Rectal smooth muscle tissue (tissue), 1 donor: ENCODE measurements at regions not wholly inside any gene's neighbourhood (a gene's known extent, or its start where the extent isn't known, plus 50 kb on each side); places are given as distances from the start of the nearest gene placed in this dataset.
"Not testable (repeated sequence)": the region's sequence is repeated elsewhere in the genome, so short reads cannot be mapped to it uniquely, and the experiment has no call there.

Experiments
- H3K27ac ChIP-seq: one replicate; pipeline ENCODE4 v1.7.0; 2013; ENCODE audit warnings: low read depth, low read length, inconsistent platforms
- H3K27me3 ChIP-seq: one replicate; pipeline ENCODE4 v1.7.0; 2013; ENCODE audit warnings: low read length; ENCODE audit not compliant: control insufficient read depth, insufficient read depth
- H3K36me3 ChIP-seq: one replicate; pipeline ENCODE4 v1.7.0; 2013; ENCODE audit warnings: low read length; ENCODE audit not compliant: control insufficient read depth, insufficient read depth
- H3K4me1 ChIP-seq: one replicate; pipeline ENCODE4 v1.7.0; 2013; ENCODE audit warnings: low read length; ENCODE audit not compliant: control insufficient read depth, insufficient read depth
- H3K4me3 ChIP-seq: one replicate; pipeline ENCODE4 v1.7.0; 2013; ENCODE audit warnings: low read length
- H3K9ac ChIP-seq: one replicate; pipeline ENCODE4 v1.7.0; 2013; ENCODE audit warnings: low read length

- Histone ChIP-seq H3K27me3 (no peaks in the 10 kb centered on the region), H3K27ac (no peak overlapping the region), H3K4me1 (no peaks in the 10 kb centered on the region), H3K36me3 (no peaks in the 10 kb centered on the region), H3K9ac (no peak overlapping the region), H3K4me3 (no peak overlapping the region)
Observed at GRCh38 chr1:245059806-245060424, 94.9 kb upstream of the KIF26B start.

- no peak overlapping the region for H3K4me3 ChIP-seq
- H3K27me3 ChIP-seq = no peaks in the 10 kb centered on the region
- no peaks in the 10 kb centered on the region for H3K36me3 ChIP-seq
- H3K27ac ChIP-seq = no peak overlapping the region
- H3K9ac ChIP-seq = no peak overlapping the region
- H3K4me1 ChIP-seq = no peaks in the 10 kb centered on the region
Observed at GRCh38 chr1:245058882-245059281, 95.9 kb upstream of the KIF26B start.

DNA sequence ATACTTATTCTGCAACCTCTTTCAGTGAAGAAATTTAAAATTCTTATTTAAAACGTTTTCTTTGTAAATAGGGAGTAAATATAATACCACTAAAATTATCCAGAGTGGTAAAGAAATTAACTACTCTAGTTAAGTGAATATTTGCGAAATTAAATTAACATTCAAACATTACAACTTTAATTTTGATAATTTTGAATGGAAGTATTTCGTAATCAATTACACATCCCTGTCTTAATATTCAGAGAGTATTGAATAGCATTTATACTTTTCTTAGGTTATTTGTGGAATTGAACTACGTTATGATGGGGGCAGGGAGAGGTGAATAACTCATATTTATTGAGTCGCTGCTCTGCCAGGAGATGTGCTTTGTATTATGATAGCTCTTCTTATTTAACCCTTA lies 96.3 kb upstream of the KIF26B start:
- H3K36me3 ChIP-seq = no peaks in the 10 kb centered on the region
- H3K27ac ChIP-seq = no peak overlapping the region
- H3K4me1 ChIP-seq = no peaks in the 10 kb centered on the region
- no peak overlapping the region for H3K4me3 ChIP-seq
- no peaks in the 10 kb centered on the region for H3K27me3 ChIP-seq
- no peak overlapping the region for H3K9ac ChIP-seq

GRCh38 chr1:245056913-245057312 lies 97.9 kb upstream of the KIF26B start:
- Histone ChIP-seq H3K27ac (no peak overlapping the region), H3K9ac (no peak overlapping the region), H3K4me3 (no peak overlapping the region), H3K4me1 (no peaks in the 10 kb centered on the region), H3K36me3 (no peaks in the 10 kb centered on the region), H3K27me3 (no peaks in the 10 kb centered on the region)

GRCh38 chr1:245056296-245056695 lies 98.5 kb upstream of the KIF26B start:
- not testable (repeated sequence) for H3K9ac ChIP-seq, H3K4me1 ChIP-seq, H3K36me3 ChIP-seq, H3K27me3 ChIP-seq, H3K4me3 ChIP-seq, H3K27ac ChIP-seq

DNA sequence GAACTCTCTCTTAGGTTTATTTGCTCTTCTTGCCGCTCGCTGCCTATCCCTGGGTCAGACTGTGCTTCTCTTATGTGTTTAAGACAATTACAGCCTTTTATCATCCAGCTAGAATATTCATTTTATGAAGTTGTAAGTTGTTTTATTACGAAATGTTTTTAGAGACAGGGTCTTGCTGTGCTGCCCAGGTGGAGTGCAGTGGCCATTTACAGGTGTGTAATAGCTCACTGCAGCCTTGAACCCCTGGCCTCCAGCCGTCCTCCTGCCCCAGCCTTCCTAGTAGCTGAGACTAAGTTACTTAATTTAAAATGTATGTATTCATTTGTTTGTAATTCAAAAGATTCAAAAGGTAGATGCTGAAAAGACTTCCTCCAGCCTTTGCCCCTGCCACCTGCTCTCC lies 99.0 kb upstream of the KIF26B start:
- Histone ChIP-seq H3K36me3 (no peaks in the 10 kb centered on the region), H3K4me3 (no peak overlapping the region), H3K27ac (no peak overlapping the region), H3K9ac (no peak overlapping the region), H3K27me3 (no peaks in the 10 kb centered on the region), H3K4me1 (no peaks in the 10 kb centered on the region)

GRCh38 chr1:245054507-245055270 lies 100.1 kb upstream of the KIF26B start:
- H3K27ac ChIP-seq = no peak overlapping the region
- H3K9ac ChIP-seq = no peak overlapping the region
- no peaks in the 10 kb centered on the region for H3K36me3 ChIP-seq
- no peaks in the 10 kb centered on the region for H3K27me3 ChIP-seq
- H3K4me3 ChIP-seq = no peak overlapping the region
- H3K4me1 ChIP-seq = no peaks in the 10 kb centered on the region

DNA sequence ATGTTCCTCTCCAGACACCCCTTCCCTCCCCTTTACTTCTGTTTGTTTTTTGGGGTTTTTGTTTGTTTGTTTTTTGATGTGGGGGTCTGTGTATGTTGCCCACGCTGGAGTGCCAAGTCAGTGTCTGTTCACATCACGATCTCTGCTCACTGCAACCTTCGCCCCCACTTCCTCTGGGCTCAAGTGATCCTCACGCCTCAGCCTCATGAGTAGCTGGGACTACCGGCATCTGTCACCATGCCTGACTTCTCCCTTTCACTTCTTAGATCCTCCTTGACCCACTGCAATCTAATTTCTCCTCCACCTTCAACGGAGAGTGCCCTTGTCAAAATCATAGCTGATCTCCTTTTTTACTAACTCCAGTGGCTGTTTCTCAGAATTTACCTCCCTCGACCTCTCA lies 100.7 kb upstream of the KIF26B start:
- H3K27me3 ChIP-seq = no peaks in the 10 kb centered on the region
- no peak overlapping the region for H3K9ac ChIP-seq
- no peaks in the 10 kb centered on the region for H3K4me1 ChIP-seq
- H3K27ac ChIP-seq = no peak overlapping the region
- H3K4me3 ChIP-seq = no peak overlapping the region
- H3K36me3 ChIP-seq = no peaks in the 10 kb centered on the region

GRCh38 chr1:245052258-245052657 lies 102.5 kb upstream of the KIF26B start:
- Histone ChIP-seq H3K4me1 (no peaks in the 10 kb centered on the region), H3K4me3 (no peak overlapping the region), H3K27me3 (no peaks in the 10 kb centered on the region), H3K36me3 (no peaks in the 10 kb centered on the region), H3K27ac (no peak overlapping the region), H3K9ac (no peak overlapping the region)

GRCh38 chr1:245051349-245052221 lies 103.2 kb upstream of the KIF26B start:
- Histone ChIP-seq H3K4me1 (no peaks in the 10 kb centered on the region), H3K27me3 (no peaks in the 10 kb centered on the region), H3K4me3 (no peak overlapping the region), H3K36me3 (no peaks in the 10 kb centered on the region), H3K27ac (no peak overlapping the region), H3K9ac (no peak overlapping the region)

- Histone ChIP-seq H3K36me3 (no peaks in the 10 kb centered on the region), H3K4me1 (peaks cover 3% of the 10 kb centered on the region), H3K27me3 (no peaks in the 10 kb centered on the region), H3K9ac (no peak overlapping the region), H3K4me3 (no peak overlapping the region), H3K27ac (no peak overlapping the region)
Observed at GRCh38 chr1:245046769-245047168, 108.0 kb upstream of the KIF26B start.

DNA sequence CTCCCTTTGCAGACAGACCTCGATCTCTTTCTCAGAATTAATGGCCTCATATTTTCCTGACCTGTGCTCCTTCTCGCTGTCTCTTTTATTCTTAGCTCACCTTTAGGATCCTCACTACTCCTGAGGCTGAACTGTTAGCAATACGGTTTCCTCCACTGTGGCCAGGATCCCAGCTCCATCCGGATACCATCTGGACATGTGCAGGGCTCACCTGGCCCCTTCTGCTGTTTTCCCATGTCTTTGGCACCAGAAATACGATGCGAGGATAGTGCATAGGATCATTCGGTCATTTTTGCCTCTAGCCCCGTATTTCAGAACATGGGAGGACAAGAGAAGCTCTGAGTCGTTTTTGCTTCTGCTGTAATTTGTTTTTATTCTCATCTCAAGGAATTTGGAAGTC lies 108.5 kb upstream of the KIF26B start:
- Histone ChIP-seq H3K36me3 (no peaks in the 10 kb centered on the region), H3K4me1 (peaks cover 3% of the 10 kb centered on the region), H3K27me3 (no peaks in the 10 kb centered on the region), H3K9ac (no peak overlapping the region), H3K4me3 (no peak overlapping the region), H3K27ac (no peak overlapping the region)
